AG09309 (cell line): ENCODE measurements at regions not wholly inside any gene's neighbourhood (a gene's known extent, or its start where the extent isn't known, plus 50 kb on each side); places are given as distances from the start of the nearest gene placed in this dataset.
"Not testable (repeated sequence)": the region's sequence is repeated elsewhere in the genome, so short reads cannot be mapped to it uniquely, and the experiment has no call there.

ENCODE experiments used
- DNase-seq: peaks from one replicate; pipeline ENCODE4 v3.0.0-alpha.2; 2010; ENCODE audit warnings: low read depth
- H3K4me3 ChIP-seq: 2 replicates; pipeline ENCODE4 v1.5.1; 2011; ENCODE audit warnings: mild to moderate bottlenecking, low read depth, low read length, moderate library complexity; ENCODE audit not compliant: control insufficient read depth
- CTCF ChIP-seq: IDR thresholded peaks from 2 replicates; pipeline ENCODE4 v1.5.1; 2011; ENCODE audit warnings: mild to moderate bottlenecking, low read depth, low read length, inconsistent platforms; ENCODE audit not compliant: insufficient read depth, control insufficient read depth; ENCODE audit errors: missing control alignments

- H3K4me3 ChIP-seq: no peak overlapping the region
- no peak for TF ChIP-seq CTCF
- no peak for DNase-seq
Measured at GRCh38 chr3:153640689-153641665, 479.0 kb downstream of the RAP2B start.

- H3K4me3 ChIP-seq, DNase-seq: not testable (repeated sequence)
Measured at GRCh38 chr3:153642576-153642975, 478.6 kb upstream of the ARHGEF26 start.

DNA sequence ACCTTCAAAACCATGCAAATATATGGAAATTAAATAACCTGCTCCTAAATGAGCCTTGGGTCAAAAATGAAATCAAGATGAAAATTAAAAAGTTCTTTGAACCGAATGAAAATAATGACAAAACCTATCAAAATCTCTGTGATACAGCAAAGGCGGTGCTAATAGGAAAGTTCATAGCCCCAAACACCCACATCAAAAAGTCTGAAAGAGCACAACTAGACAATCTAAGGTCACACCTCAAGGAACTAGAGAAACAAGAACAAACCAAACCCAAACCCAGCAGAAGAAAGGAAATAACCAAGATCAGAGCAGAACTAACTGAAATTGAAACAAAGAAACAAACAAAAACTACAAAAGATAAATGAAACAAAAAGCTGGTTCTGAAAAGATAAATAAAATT lies 477.7 kb upstream of the ARHGEF26 start:
- not testable (repeated sequence) for DNase-seq, H3K4me3 ChIP-seq

- no peak for TF ChIP-seq CTCF
- DNase-seq: no peak
- H3K4me3 ChIP-seq: no peak overlapping the region
Measured at GRCh38 chr3:153649286-153649839, 471.8 kb upstream of the ARHGEF26 start.

- TF ChIP-seq CTCF: no peak
- DNase-seq: peak; percentile 10
- H3K4me3 ChIP-seq: no peak overlapping the region
Measured at GRCh38 chr3:153652076-153652475, 469.1 kb upstream of the ARHGEF26 start.

GRCh38 chr3:153657046-153657445 lies 464.1 kb upstream of the ARHGEF26 start:
- TF ChIP-seq CTCF: no peak
- no peak overlapping the region for H3K4me3 ChIP-seq
- no peak for DNase-seq

- H3K4me3 ChIP-seq: no peak overlapping the region
- DNase-seq: no peak
- no peak for TF ChIP-seq CTCF
Measured at GRCh38 chr3:153657461-153657860, 463.7 kb upstream of the ARHGEF26 start.
